Activated T-helper 17 cell treated with anti-CD3 and anti-CD28 coated beads, Interleukin-2, amount 50 U/mL, for 72 hours (primary cell): ENCODE measurements at regions not wholly inside any gene's neighbourhood (a gene's known extent, or its start where the extent isn't known, plus 50 kb on each side); places are given as distances from the start of the nearest gene placed in this dataset.
"Not testable (repeated sequence)": the region's sequence is repeated elsewhere in the genome, so short reads cannot be mapped to it uniquely, and the experiment has no call there.

Experiments
- ATAC-seq: fragments of 150-1000 bp; cut with Tn5 transposase; replicated peaks from 2 replicates; pipeline ENCODE4 v1.10.0; 2021; ENCODE audit warnings: mild to moderate bottlenecking, moderate library complexity
- H3K27ac Mint-ChIP-seq: one replicate; pipeline ENCODE4 v1.8.0; 2022; ENCODE audit warnings: mixed read lengths
- H3K27me3 Mint-ChIP-seq: one replicate; pipeline ENCODE4 v1.8.0; 2022; ENCODE audit warnings: mixed read lengths
- H3K36me3 Mint-ChIP-seq: one replicate; pipeline ENCODE4 v1.8.0; 2022; ENCODE audit warnings: low read depth, mild to moderate bottlenecking, mixed read lengths
- H3K4me1 Mint-ChIP-seq: one replicate; pipeline ENCODE4 v1.8.0; 2022; ENCODE audit warnings: mixed read lengths
- H3K4me3 Mint-ChIP-seq: one replicate; pipeline ENCODE4 v1.8.0; 2022; ENCODE audit warnings: mild to moderate bottlenecking, mixed read lengths
- H3K9me3 Mint-ChIP-seq: one replicate; pipeline ENCODE4 v1.8.0; 2022; ENCODE audit warnings: mixed read lengths

GRCh38 chr3:20989653-20990052 is 761.4 kb downstream of the ZNF385D start:
- H3K27me3 Mint-ChIP-seq, H3K27ac Mint-ChIP-seq, H3K4me1 Mint-ChIP-seq, H3K36me3 Mint-ChIP-seq, H3K9me3 Mint-ChIP-seq, H3K4me3 Mint-ChIP-seq, ATAC-seq: not testable (repeated sequence)

GRCh38 chr3:20984594-20985205 is 766.3 kb downstream of the ZNF385D start:
- ATAC-seq, result no peak
- peaks cover 11% of the 10 kb centered on the region for H3K9me3 Mint-ChIP-seq
- no peak overlapping the region for H3K27ac Mint-ChIP-seq
- H3K36me3 Mint-ChIP-seq, result no peaks in the 10 kb centered on the region
- no peak overlapping the region for H3K4me3 Mint-ChIP-seq
- no peaks in the 10 kb centered on the region for H3K4me1 Mint-ChIP-seq
- H3K27me3 Mint-ChIP-seq, result no peaks in the 10 kb centered on the region

- H3K9me3 Mint-ChIP-seq, result peaks cover 20% of the 10 kb centered on the region
Measured at GRCh38 chr3:20975188-20975651, 775.8 kb downstream of the ZNF385D start.

GRCh38 chr3:20974396-20974795 is 776.6 kb downstream of the ZNF385D start:
- Mint-ChIP-seq H3K36me3 (no peaks in the 10 kb centered on the region), H3K27ac (no peak overlapping the region), H3K4me3 (no peak overlapping the region), H3K4me1 (no peaks in the 10 kb centered on the region), H3K9me3 (peaks cover 25% of the 10 kb centered on the region), H3K27me3 (no peaks in the 10 kb centered on the region)
- no peak for ATAC-seq

More at GRCh38 chr3:20975188-20975651, 775.8 kb downstream of the ZNF385D start:
- H3K27ac Mint-ChIP-seq, result no peak overlapping the region
- no peaks in the 10 kb centered on the region for H3K36me3 Mint-ChIP-seq
- H3K27me3 Mint-ChIP-seq, result no peaks in the 10 kb centered on the region
- no peak for ATAC-seq
- H3K4me1 Mint-ChIP-seq, result no peaks in the 10 kb centered on the region
- no peak overlapping the region for H3K4me3 Mint-ChIP-seq

- peaks cover 34% of the 10 kb centered on the region for H3K9me3 Mint-ChIP-seq
- not testable (repeated sequence) for ATAC-seq, H3K36me3 Mint-ChIP-seq, H3K4me1 Mint-ChIP-seq, H3K4me3 Mint-ChIP-seq, H3K27me3 Mint-ChIP-seq, H3K27ac Mint-ChIP-seq
Measured at GRCh38 chr3:20970807-20971206, 780.2 kb downstream of the ZNF385D start.

GRCh38 chr3:20967485-20967884 is 781.5 kb upstream of the SGO1 start:
- not testable (repeated sequence) for H3K4me1 Mint-ChIP-seq, H3K4me3 Mint-ChIP-seq, H3K27ac Mint-ChIP-seq, ATAC-seq, H3K36me3 Mint-ChIP-seq, H3K27me3 Mint-ChIP-seq
- peaks cover 32% of the 10 kb centered on the region for H3K9me3 Mint-ChIP-seq

GRCh38 chr3:20958161-20958560 is 772.2 kb upstream of the SGO1 start:
- Mint-ChIP-seq H3K4me1 (no peaks in the 10 kb centered on the region), H3K36me3 (no peaks in the 10 kb centered on the region), H3K27ac (no peak overlapping the region), H3K4me3 (no peak overlapping the region), H3K27me3 (no peaks in the 10 kb centered on the region), H3K9me3 (peaks cover 15% of the 10 kb centered on the region)
- ATAC-seq, result no peak

- no peaks in the 10 kb centered on the region for H3K36me3 Mint-ChIP-seq
- H3K4me3 Mint-ChIP-seq, result no peak overlapping the region
- no peak overlapping the region for H3K27ac Mint-ChIP-seq
- H3K4me1 Mint-ChIP-seq, result no peaks in the 10 kb centered on the region
- no peak for ATAC-seq
- no peaks in the 10 kb centered on the region for H3K27me3 Mint-ChIP-seq
- peaks cover 8% of the 10 kb centered on the region for H3K9me3 Mint-ChIP-seq
Measured at GRCh38 chr3:20945892-20946291, 759.9 kb upstream of the SGO1 start.

GRCh38 chr3:20935791-20936190 is 749.8 kb upstream of the SGO1 start:
- H3K4me3 Mint-ChIP-seq, result no peak overlapping the region
- H3K27me3 Mint-ChIP-seq, result no peaks in the 10 kb centered on the region
- H3K4me1 Mint-ChIP-seq, result no peaks in the 10 kb centered on the region
- no peak overlapping the region for H3K27ac Mint-ChIP-seq
- H3K9me3 Mint-ChIP-seq, result peaks cover 7% of the 10 kb centered on the region
- ATAC-seq, result no peak
- H3K36me3 Mint-ChIP-seq, result no peaks in the 10 kb centered on the region

GRCh38 chr3:20931834-20932233 is 745.8 kb upstream of the SGO1 start:
- H3K9me3 Mint-ChIP-seq, result peaks cover 16% of the 10 kb centered on the region
- no peaks in the 10 kb centered on the region for H3K27me3 Mint-ChIP-seq
- no peaks in the 10 kb centered on the region for H3K36me3 Mint-ChIP-seq
- no peaks in the 10 kb centered on the region for H3K4me1 Mint-ChIP-seq
- no peak overlapping the region for H3K4me3 Mint-ChIP-seq
- no peak for ATAC-seq
- H3K27ac Mint-ChIP-seq, result no peak overlapping the region

GRCh38 chr3:20930034-20930433 is 744.0 kb upstream of the SGO1 start:
- no peaks in the 10 kb centered on the region for H3K4me1 Mint-ChIP-seq
- H3K27ac Mint-ChIP-seq, result no peak overlapping the region

GRCh38 chr3:20924646-20925385 is 738.8 kb upstream of the SGO1 start:
- Mint-ChIP-seq H3K9me3 (peaks cover 34% of the 10 kb centered on the region), H3K4me1 (no peaks in the 10 kb centered on the region), H3K27ac (no peak overlapping the region), H3K27me3 (no peaks in the 10 kb centered on the region), H3K36me3 (no peaks in the 10 kb centered on the region), H3K4me3 (no peak overlapping the region)
- ATAC-seq, result no peak

More at GRCh38 chr3:20930034-20930433, 744.0 kb upstream of the SGO1 start:
- peaks cover 16% of the 10 kb centered on the region for H3K9me3 Mint-ChIP-seq
- ATAC-seq, result no peak
- H3K36me3 Mint-ChIP-seq, result no peaks in the 10 kb centered on the region
- H3K27me3 Mint-ChIP-seq, result no peaks in the 10 kb centered on the region
- H3K4me3 Mint-ChIP-seq, result no peak overlapping the region

GRCh38 chr3:20921112-20921511 is 735.1 kb upstream of the SGO1 start:
- not testable (repeated sequence) for H3K4me1 Mint-ChIP-seq, H3K4me3 Mint-ChIP-seq, H3K27me3 Mint-ChIP-seq, ATAC-seq, H3K36me3 Mint-ChIP-seq, H3K27ac Mint-ChIP-seq
- peaks cover 35% of the 10 kb centered on the region for H3K9me3 Mint-ChIP-seq

GRCh38 chr3:20916951-20917606 is 731.1 kb upstream of the SGO1 start:
- no peak for ATAC-seq
- H3K27ac Mint-ChIP-seq, result no peak overlapping the region
- H3K9me3 Mint-ChIP-seq, result peaks cover 33% of the 10 kb centered on the region
- no peaks in the 10 kb centered on the region for H3K36me3 Mint-ChIP-seq
- no peaks in the 10 kb centered on the region for H3K4me1 Mint-ChIP-seq
- no peaks in the 10 kb centered on the region for H3K27me3 Mint-ChIP-seq
- H3K4me3 Mint-ChIP-seq, result no peak overlapping the region

- Mint-ChIP-seq H3K4me3 (no peak overlapping the region), H3K27ac (no peak overlapping the region), H3K4me1 (no peaks in the 10 kb centered on the region), H3K36me3 (no peaks in the 10 kb centered on the region), H3K27me3 (no peaks in the 10 kb centered on the region), H3K9me3 (peaks cover 27% of the 10 kb centered on the region)
- no peak for ATAC-seq
Measured at GRCh38 chr3:20914310-20914709, 728.3 kb upstream of the SGO1 start.
